ENCODE measurements at regions not wholly inside any gene's neighbourhood (a gene's known extent, or its start where the extent isn't known, plus 50 kb on each side); places are given as distances from the start of the nearest gene placed in this dataset.

- Histone ChIP-seq H3K4me2 (ENCODE audit: control insufficient read depth, insufficient read depth) (no peak overlapping the region), H3K9ac (ENCODE audit: control insufficient read depth, insufficient read depth, low read length) (no peak overlapping the region), H3K4me3 (no peak overlapping the region), H3K79me2 (ENCODE audit: control insufficient read depth, insufficient read depth, low read length) (no peaks in the 10 kb centered on the region), H2AFZ (ENCODE audit: control insufficient read depth, low read depth, low read length) (no peak overlapping the region), H3K27ac (ENCODE audit: control insufficient read depth, insufficient read depth) (no peak overlapping the region), H3K9me3 (replicated peaks; ENCODE audit: control insufficient read depth, insufficient read depth, low read length) (no peaks in the 10 kb centered on the region), H3K4me1 (ENCODE audit: control insufficient read depth, insufficient read depth, low read length) (no peaks in the 10 kb centered on the region), H3K36me3 (ENCODE audit: control insufficient read depth in 2 of 2, insufficient read depth in 2 of 2, low read length in 1 of 2) (no peaks in the 10 kb centered on the region), H3K27me3 (replicated peaks in 1 of 2; ENCODE audit: control insufficient read depth in 2 of 2, insufficient read depth in 2 of 2, low read length in 1 of 2) (no peaks in the 10 kb centered on the region), H4K20me1 (ENCODE audit: control insufficient read depth, insufficient read depth) (no peaks in the 10 kb centered on the region)
- SMC1A ChIA-PET (ENCODE audit: uncharacterized antibody, unreplicated experiment): no interaction called here
- WGBS (ENCODE audit: insufficient coverage, insufficient replicate concordance, low lambda C conversion rate, missing lambda C conversion rate): 25% methylated on average over 8 of the region's 8 CpGs
- POLR2A ChIA-PET: no interaction called here
- ATAC-seq (no peak), DNase-seq (ENCODE audit: low read depth, low spot score) (no peak), FAIRE-seq (no peak)
- intact Hi-C loops (cut with micrococcal nuclease; ENCODE audit: unreplicated experiment): no loop called here
- RAD21 ChIA-PET (ENCODE audit: unreplicated experiment): no interaction called here
- BruUV-seq (replicated peaks): no TSS peak
- CTCF ChIA-PET: no interaction called here
- in situ Hi-C loops (cut with MboI): no loop called here
- no peak for TF ChIP-seq CBFB (IDR thresholded peaks at IDR 0.05; ENCODE audit: low read depth)
- TF ChIP-seq ZNF24 (IDR thresholded peaks at IDR 0.05): no peak
- TF ChIP-seq BRCA1 (IDR thresholded peaks at IDR 0.05; ENCODE audit: low read depth, low read length): no peak
- TF ChIP-seq KLF5 (IDR thresholded peaks at IDR 0.05; ENCODE audit: partially characterized antibody): no peak
- no peak for TF ChIP-seq REST (IDR thresholded peaks at IDR 0.05; ENCODE audit: low read depth, low read length)
- TF ChIP-seq MTA3 (IDR thresholded peaks at IDR 0.05; ENCODE audit: borderline replicate concordance, low read length): no peak
- TF ChIP-seq, protein P1, sequence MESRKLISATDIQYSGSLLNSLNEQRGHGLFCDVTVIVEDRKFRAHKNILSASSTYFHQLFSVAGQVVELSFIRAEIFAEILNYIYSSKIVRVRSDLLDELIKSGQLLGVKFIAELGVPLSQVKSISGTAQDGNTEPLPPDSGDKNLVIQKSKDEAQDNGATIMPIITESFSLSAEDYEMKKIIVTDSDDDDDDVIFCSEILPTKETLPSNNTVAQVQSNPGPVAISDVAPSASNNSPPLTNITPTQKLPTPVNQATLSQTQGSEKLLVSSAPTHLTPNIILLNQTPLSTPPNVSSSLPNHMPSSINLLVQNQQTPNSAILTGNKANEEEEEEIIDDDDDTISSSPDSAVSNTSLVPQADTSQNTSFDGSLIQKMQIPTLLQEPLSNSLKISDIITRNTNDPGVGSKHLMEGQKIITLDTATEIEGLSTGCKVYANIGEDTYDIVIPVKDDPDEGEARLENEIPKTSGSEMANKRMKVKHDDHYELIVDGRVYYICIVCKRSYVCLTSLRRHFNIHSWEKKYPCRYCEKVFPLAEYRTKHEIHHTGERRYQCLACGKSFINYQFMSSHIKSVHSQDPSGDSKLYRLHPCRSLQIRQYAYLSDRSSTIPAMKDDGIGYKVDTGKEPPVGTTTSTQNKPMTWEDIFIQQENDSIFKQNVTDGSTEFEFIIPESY (IDR thresholded peaks at IDR 0.05): no peak
- no peak for TF ChIP-seq BMI1 (IDR thresholded peaks at IDR 0.05; ENCODE audit: borderline replicate concordance)
- TF ChIP-seq SIN3A (IDR thresholded peaks at IDR 0.05; ENCODE audit: low read depth, low read length): no peak
- TF ChIP-seq ZBTB40 (IDR thresholded peaks at IDR 0.05; ENCODE audit: borderline replicate concordance): no peak
- no peak for TF ChIP-seq USF1 (IDR thresholded peaks at IDR 0.05; ENCODE audit: borderline replicate concordance, extremely low read length, insufficient read depth, low read depth, low read length)
- no peak for TF ChIP-seq GATAD2B (conservative IDR thresholded peaks at IDR 0.05; ENCODE audit: low read depth)
These were observed 359.1 kb downstream of the MEIS1 start for GRCh38 chr2:66794070-66794469.

Measured in GM12878 (cell line).